Amniotic stem cell (primary cell): ENCODE measurements at regions not wholly inside any gene's neighbourhood (a gene's known extent, or its start where the extent isn't known, plus 50 kb on each side); places are given as distances from the start of the nearest gene placed in this dataset.
"Not testable (repeated sequence)": the region's sequence is repeated elsewhere in the genome, so short reads cannot be mapped to it uniquely, and the experiment has no call there.

Experiments
- DNase-seq: peaks from one replicate; lab custom pipeline; 2025; lab: John Stamatoyannopoulos, UW

GRCh38 chr20:56689318-56689717 lies 60.2 kb downstream of the TFAP2C start:
- no peak for DNase-seq

GRCh38 chr20:56689852-56690485 lies 60.9 kb downstream of the TFAP2C start:
- no peak for DNase-seq

GRCh38 chr20:56690531-56691175 lies 61.5 kb downstream of the TFAP2C start:
- no peak for DNase-seq

- DNase-seq = no peak
Measured at GRCh38 chr20:56691325-56691998, 62.4 kb downstream of the TFAP2C start.

- DNase-seq = no peak
Measured at GRCh38 chr20:56693217-56693616, 64.1 kb downstream of the TFAP2C start.

GRCh38 chr20:56697476-56697875 lies 68.4 kb downstream of the TFAP2C start:
- no peak for DNase-seq

- no peak for DNase-seq
Measured at GRCh38 chr20:56698297-56698696, 69.2 kb downstream of the TFAP2C start.

- DNase-seq = no peak
Measured at GRCh38 chr20:56698749-56699148, 69.6 kb downstream of the TFAP2C start.

- DNase-seq = no peak
Measured at GRCh38 chr20:56702931-56703840, 74.1 kb downstream of the TFAP2C start.

GRCh38 chr20:56706867-56707360 lies 77.8 kb downstream of the TFAP2C start:
- no peak for DNase-seq

GRCh38 chr20:56708991-56709390 lies 79.9 kb downstream of the TFAP2C start:
- DNase-seq = no peak

- DNase-seq = no peak
Measured at GRCh38 chr20:56710125-56710524, 81.0 kb downstream of the TFAP2C start.

GRCh38 chr20:56710577-56710976 lies 81.5 kb downstream of the TFAP2C start:
- DNase-seq = not testable (repeated sequence)

GRCh38 chr20:56711018-56711417 lies 81.9 kb downstream of the TFAP2C start:
- no peak for DNase-seq

- no peak for DNase-seq
Measured at GRCh38 chr20:56715309-56715708, 86.2 kb downstream of the TFAP2C start.

GRCh38 chr20:56715902-56716519 lies 86.9 kb downstream of the TFAP2C start:
- DNase-seq = no peak

GRCh38 chr20:56716806-56717205 lies 87.7 kb downstream of the TFAP2C start:
- DNase-seq = no peak

- no peak for DNase-seq
Measured at GRCh38 chr20:56718816-56719215, 89.7 kb downstream of the TFAP2C start.

- DNase-seq = no peak
Measured at GRCh38 chr20:56720620-56721213, 91.6 kb downstream of the TFAP2C start.

GRCh38 chr20:56722042-56722441 lies 92.9 kb downstream of the TFAP2C start:
- no peak for DNase-seq

GRCh38 chr20:56723331-56723730 lies 94.2 kb downstream of the TFAP2C start:
- DNase-seq = no peak
